ENCODE measurements at regions not wholly inside any gene's neighbourhood (a gene's known extent, or its start where the extent isn't known, plus 50 kb on each side); places are given as distances from the start of the nearest gene placed in this dataset.

GRCh38 chr4:135921081-135921480, 1611.2 kb downstream of the PCDH18 start:
- TF ChIP-seq CTCF (IDR thresholded peaks at IDR 0.05) (no peak), POLR2A (IDR thresholded peaks at IDR 0.05) (no peak)
